ENCODE measurements at regions not wholly inside any gene's neighbourhood (a gene's known extent, or its start where the extent isn't known, plus 50 kb on each side); places are given as distances from the start of the nearest gene placed in this dataset.

DNA sequence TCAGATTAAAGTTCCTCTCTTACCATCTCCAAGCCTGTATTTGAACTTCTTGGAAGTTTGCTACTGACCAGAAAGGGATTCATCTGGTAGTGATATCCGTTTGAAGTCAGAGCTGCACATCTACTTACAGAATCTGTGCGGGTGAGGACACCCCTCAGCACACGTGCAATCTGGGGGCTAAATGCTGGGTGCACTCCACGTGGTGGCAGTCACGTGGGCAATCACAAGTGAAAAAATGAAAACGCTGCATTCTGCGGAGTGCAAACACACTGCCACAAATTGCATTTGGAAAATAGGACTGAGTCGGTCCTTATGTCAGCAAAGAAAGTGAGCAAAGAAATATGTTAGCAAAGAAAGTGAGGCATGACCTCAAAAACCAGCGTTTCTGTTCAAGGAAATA, 76.1 kb upstream of the GYPC start:
- DNase-seq (ENCODE audit: low spot score): no peak

DNA sequence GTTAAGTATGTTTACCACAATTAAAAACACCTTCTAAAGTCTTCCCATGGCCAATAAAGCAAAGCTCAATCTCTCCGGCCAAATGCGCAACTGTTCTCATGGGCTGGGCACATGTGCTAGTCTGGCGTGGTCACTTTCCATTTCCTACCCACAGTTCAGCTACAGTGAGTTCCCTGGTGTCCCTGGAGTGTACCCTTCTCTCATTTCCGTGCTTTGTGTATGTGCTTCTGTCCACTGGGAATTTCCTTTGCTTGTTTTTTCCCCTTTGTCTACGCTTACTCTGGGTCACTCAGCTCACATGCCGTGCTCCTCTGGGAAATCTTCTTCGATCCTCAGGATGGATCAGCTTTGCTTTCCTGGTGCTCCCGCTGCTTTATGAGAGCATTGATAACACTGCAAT, 69.6 kb upstream of the GYPC start:
- no peak for DNase-seq (ENCODE audit: low spot score)

DNA sequence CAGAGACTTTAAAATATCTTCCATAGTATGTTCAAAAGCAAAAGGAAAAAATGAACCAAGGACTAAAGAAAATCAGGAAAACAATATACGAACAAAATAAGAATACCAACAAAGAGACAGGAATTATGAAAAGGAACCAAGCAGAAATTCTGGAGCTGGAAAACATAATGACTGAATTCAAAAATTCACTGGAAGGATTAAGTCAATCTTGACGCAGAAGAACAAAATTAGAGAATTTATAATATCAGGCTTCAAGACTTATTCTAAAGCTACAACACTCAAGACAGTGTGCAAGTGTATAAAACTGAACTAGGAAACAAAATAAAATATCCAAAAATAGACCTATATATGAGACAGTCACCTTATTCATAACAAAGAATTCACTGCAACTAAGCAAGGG, 56.9 kb upstream of the GYPC start:
- DNase-seq (ENCODE audit: low spot score): no peak

DNA sequence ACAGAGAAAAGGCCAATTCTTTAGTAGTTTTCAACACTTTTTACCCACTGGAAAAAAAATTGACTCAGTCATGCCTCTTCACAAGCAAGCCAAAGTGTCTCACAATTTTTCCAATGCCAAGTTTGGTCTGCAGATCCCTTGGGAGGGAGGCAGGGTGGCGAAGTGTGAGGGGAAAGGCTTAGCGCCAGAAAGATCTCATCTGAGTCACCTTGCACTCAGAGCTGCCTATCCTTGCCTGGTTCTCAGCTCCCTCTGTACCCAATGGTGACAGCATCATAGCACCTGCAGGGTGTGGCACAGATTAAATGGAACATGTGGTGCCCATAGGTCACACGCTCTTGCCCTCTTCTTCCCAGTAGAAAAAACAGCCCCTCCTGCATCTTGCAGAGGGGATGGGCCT, 55.2 kb upstream of the GYPC start:
- no peak for DNase-seq (ENCODE audit: low spot score)

DNA sequence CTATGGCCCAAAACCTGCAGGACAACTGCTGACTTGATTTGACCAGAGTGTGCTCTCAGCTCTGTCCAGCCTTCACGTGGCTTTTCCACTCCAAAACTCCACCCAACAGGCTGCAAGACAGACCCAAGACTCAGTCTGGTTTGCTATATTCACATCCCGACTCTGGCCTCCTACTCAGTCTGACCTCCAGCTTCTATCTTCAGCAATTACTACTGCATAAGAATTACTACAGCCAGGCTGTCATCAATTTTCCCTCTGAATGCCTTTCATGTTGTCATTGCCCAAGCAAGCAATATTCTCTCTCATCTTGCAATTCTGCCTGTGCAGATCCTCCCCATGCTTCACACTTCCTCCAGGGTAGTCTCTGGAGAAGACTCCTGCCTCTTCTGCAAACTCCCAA, 53.6 kb upstream of the GYPC start:
- no peak for DNase-seq (ENCODE audit: low spot score)

All from globus pallidus (tissue), 1 donor.